B cell (primary cell): ENCODE measurements at regions not wholly inside any gene's neighbourhood (a gene's known extent, or its start where the extent isn't known, plus 50 kb on each side); places are given as distances from the start of the nearest gene placed in this dataset.

ENCODE experiments used
- ATAC-seq: fragments of 200-7000 bp; cut with Tn5 transposase; one replicate; pipeline ENCODE4 v1.10.0; 2021; ENCODE audit warnings: low read depth, mild to moderate bottlenecking, moderate number of reproducible peaks, moderate library complexity
- CTCF ChIA-PET: fragments of 350-600 bp; sonication (Branson Sonifier 250); formaldehyde crosslinking; loops from one replicate; lab custom pipeline; 2021; ENCODE audit warnings: antibody characterized with exemption, inconsistent platforms; lab: Charles Lee
- POLR2A ChIA-PET: fragments of 350-600 bp; sonication (Branson Sonifier 250); formaldehyde crosslinking; loops from one replicate; lab custom pipeline; 2021; ENCODE audit warnings: antibody characterized with exemption; lab: Charles Lee
- DNase-seq: peaks from one replicate; pipeline ENCODE4 v3.0.0; 2013
- H2AFZ ChIP-seq: 2 replicates; pipeline ENCODE4 v1.6.1; 2012; ENCODE audit warnings: mild to moderate bottlenecking, low read depth, low read length; ENCODE audit not compliant: insufficient read depth, poor library complexity, severe bottlenecking
- H3K27ac ChIP-seq, 2 donors: 1 replicate in 1 of 2; 2 replicates in 1 of 2; pipeline ENCODE4 v1.5.1; 2012 to 2013; ENCODE audit warnings: low read length in 2 of 2, mild to moderate bottlenecking in 2 of 2, moderate library complexity in 1 of 2
- H3K27me3 ChIP-seq, 4 experiments: fragments of 200-600 bp in 1 of 4; sonication (generic) in 1 of 4; replicated peaks in 1 of 4; 1 replicate in 2 of 4; 2 replicates in 2 of 4; pipeline versions ENCODE4 v1.6.1 to v1.7.0; 2013 to 2016; ENCODE audit warnings: low read length in 3 of 4, mild to moderate bottlenecking in 2 of 4, mixed read lengths in 1 of 4, moderate library complexity in 1 of 4; ENCODE audit not compliant: insufficient read depth in 4 of 4, control insufficient read depth in 3 of 4; ENCODE audit errors: control extremely low read depth in 1 of 4
- H3K36me3 ChIP-seq, 2 experiments: replicated peaks in 1 of 2; 1 replicate in 1 of 2; 2 replicates in 1 of 2; pipeline versions ENCODE4 v1.6.1 to v1.7.1; 2013; ENCODE audit warnings: low read length in 1 of 2; ENCODE audit not compliant: insufficient read depth in 2 of 2, control insufficient read depth in 1 of 2; ENCODE audit errors: control extremely low read depth in 1 of 2, extremely low read depth in 1 of 2
- H3K4me1 ChIP-seq, 2 donors: fragments of 200-600 bp in 1 of 2; sonication (generic) in 1 of 2; 1 replicate in 1 of 2; 2 replicates in 1 of 2; pipeline versions ENCODE4 v1.5.1 to v1.6.1; 2013 to 2017; ENCODE audit warnings: low read length in 2 of 2; ENCODE audit not compliant: control insufficient read depth in 2 of 2, insufficient read depth in 2 of 2
- H3K4me2 ChIP-seq: replicated peaks from 2 replicates; pipeline ENCODE3; 2012; ENCODE audit warnings: mild to moderate bottlenecking, low read depth, low read length; ENCODE audit not compliant: poor library complexity, severe bottlenecking
- H3K4me3 ChIP-seq, 5 experiments: fragments of 200-600 bp in 1 of 5; sonication (generic) in 1 of 5; 1 replicate in 3 of 5; 2 replicates in 2 of 5; pipeline versions ENCODE4 v1.5.1 to v1.7.0; 2011 to 2016; ENCODE audit warnings: low read length in 4 of 5, mild to moderate bottlenecking in 4 of 5, low read depth in 2 of 5, control low read depth in 1 of 5, moderate library complexity in 1 of 5; ENCODE audit not compliant: insufficient read depth in 1 of 5; ENCODE audit errors: control extremely low read depth in 1 of 5, extremely low read depth in 1 of 5
- H3K79me2 ChIP-seq: fragments of 200-600 bp; sonication (generic); one replicate; pipeline ENCODE4 v1.6.0; 2016; ENCODE audit warnings: low read length; ENCODE audit not compliant: control insufficient read depth, insufficient read depth
- H3K9ac ChIP-seq: fragments of 200-600 bp; sonication (generic); 2 replicates; pipeline ENCODE4 v1.6.1; 2017; ENCODE audit warnings: mild to moderate bottlenecking, low read length, moderate library complexity
- H3K9me3 ChIP-seq, 3 donors: one replicate each; pipeline versions ENCODE4 v1.6.1 to v1.7.1; 2013; ENCODE audit warnings: low read length in 2 of 3; ENCODE audit not compliant: control insufficient read depth in 2 of 3, insufficient read depth in 1 of 3; ENCODE audit errors: control extremely low read depth in 1 of 3
- H4K20me1 ChIP-seq: 2 replicates; pipeline ENCODE4 v1.6.0; 2012; ENCODE audit warnings: mild to moderate bottlenecking, low read length; ENCODE audit not compliant: insufficient read depth, control insufficient read depth, poor library complexity, severe bottlenecking
- H3K27ac Mint-ChIP-seq: one replicate; pipeline ENCODE4 v1.8.0; 2021; ENCODE audit warnings: mixed read lengths
- H3K27me3 Mint-ChIP-seq: one replicate; pipeline ENCODE4 v1.8.0; 2021; ENCODE audit warnings: mixed read lengths
- H3K4me1 Mint-ChIP-seq: one replicate; pipeline ENCODE4 v1.8.0; 2021; ENCODE audit warnings: mixed read lengths
- H3K4me3 Mint-ChIP-seq: one replicate; pipeline ENCODE4 v1.8.0; 2021; ENCODE audit warnings: mixed read lengths
- H3K9me3 Mint-ChIP-seq: one replicate; pipeline ENCODE4 v1.8.0; 2022; ENCODE audit warnings: mixed read lengths; ENCODE audit not compliant: insufficient read depth
- EZH2 ChIP-seq: IDR thresholded peaks from 2 replicates; pipeline ENCODE4 v1.6.1; 2012; ENCODE audit warnings: borderline replicate concordance, low read depth, mild to moderate bottlenecking, moderate library complexity, low read length; ENCODE audit not compliant: insufficient read depth, poor library complexity, severe bottlenecking
- WGBS: methylation state at CpG from one replicate; pipeline ENCODE4 v1.1.5; 2013; ENCODE audit warnings: missing lambda C conversion rate; ENCODE audit not compliant: insufficient coverage; 5-methylcytosine and 5-hydroxymethylcytosine counted together
- intact Hi-C: fragments of 100-400 bp; cut with micrococcal nuclease; formaldehyde crosslinking; loops from one replicate; pipeline ENCODE4 v1.10.0; 2022
- TF ChIP-seq, protein P1 (sequence below): fragments of 200-600 bp; IDR thresholded peaks from one replicate; pipeline ENCODE4 v1.8.0; 2022; ENCODE audit warnings: antibody characterized with exemption, mild to moderate bottlenecking

DNA sequence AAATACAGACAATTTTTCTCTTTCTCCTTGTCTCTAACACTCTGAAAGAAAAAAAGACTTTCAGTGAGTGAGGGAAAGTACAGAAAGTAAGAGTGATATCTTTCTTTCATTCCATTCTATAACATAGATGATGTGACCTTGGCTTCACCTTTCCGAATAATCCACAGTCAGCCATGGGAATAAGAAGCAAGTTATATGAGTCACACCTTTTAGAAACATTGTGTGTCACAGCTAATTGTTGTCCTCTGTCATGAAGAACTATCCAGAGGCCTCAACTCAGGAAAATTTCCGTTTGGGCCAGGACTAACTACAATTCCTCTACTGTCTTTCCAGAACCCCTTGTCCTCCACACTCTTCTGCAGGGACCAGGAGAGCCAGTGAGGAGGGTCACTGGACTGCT is 209.7 kb upstream of the FAR2 start:
- DNase-seq (no peak), ATAC-seq (no peak)
- no peaks in the 10 kb centered on the region for H3K79me2 ChIP-seq
- H3K36me3 ChIP-seq, result no peaks in the 10 kb centered on the region
- no peak overlapping the region for H3K4me2 ChIP-seq
- no peaks in the 10 kb centered on the region for H3K4me1 Mint-ChIP-seq
- WGBS, result 83% methylated on average over 1 of the region's 2 CpGs
- no peaks in the 10 kb centered on the region for H3K9me3 ChIP-seq
- no peak overlapping the region for H3K9ac ChIP-seq
- no peaks in the 10 kb centered on the region for H3K27me3 Mint-ChIP-seq
- H3K27ac ChIP-seq, result no peak overlapping the region
- H2AFZ ChIP-seq, result no peak overlapping the region
- intact Hi-C loops, result no loop called here
- H3K27me3 ChIP-seq, result no peaks in the 10 kb centered on the region
- ChIA-PET POLR2A (no interaction called here), CTCF (no interaction called here)
- H3K4me3 ChIP-seq, result no peak overlapping the region
- no peak overlapping the region for H3K4me3 Mint-ChIP-seq
- H3K27ac Mint-ChIP-seq, result no peak overlapping the region
- no peaks in the 10 kb centered on the region for H3K4me1 ChIP-seq
- no peaks in the 10 kb centered on the region for H4K20me1 ChIP-seq
- TF ChIP-seq EZH2, result no peak
- TF ChIP-seq, protein P1, sequence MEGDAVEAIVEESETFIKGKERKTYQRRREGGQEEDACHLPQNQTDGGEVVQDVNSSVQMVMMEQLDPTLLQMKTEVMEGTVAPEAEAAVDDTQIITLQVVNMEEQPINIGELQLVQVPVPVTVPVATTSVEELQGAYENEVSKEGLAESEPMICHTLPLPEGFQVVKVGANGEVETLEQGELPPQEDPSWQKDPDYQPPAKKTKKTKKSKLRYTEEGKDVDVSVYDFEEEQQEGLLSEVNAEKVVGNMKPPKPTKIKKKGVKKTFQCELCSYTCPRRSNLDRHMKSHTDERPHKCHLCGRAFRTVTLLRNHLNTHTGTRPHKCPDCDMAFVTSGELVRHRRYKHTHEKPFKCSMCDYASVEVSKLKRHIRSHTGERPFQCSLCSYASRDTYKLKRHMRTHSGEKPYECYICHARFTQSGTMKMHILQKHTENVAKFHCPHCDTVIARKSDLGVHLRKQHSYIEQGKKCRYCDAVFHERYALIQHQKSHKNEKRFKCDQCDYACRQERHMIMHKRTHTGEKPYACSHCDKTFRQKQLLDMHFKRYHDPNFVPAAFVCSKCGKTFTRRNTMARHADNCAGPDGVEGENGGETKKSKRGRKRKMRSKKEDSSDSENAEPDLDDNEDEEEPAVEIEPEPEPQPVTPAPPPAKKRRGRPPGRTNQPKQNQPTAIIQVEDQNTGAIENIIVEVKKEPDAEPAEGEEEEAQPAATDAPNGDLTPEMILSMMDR, result no peak
- H3K9me3 Mint-ChIP-seq, result peaks cover 2% of the 10 kb centered on the region

DNA sequence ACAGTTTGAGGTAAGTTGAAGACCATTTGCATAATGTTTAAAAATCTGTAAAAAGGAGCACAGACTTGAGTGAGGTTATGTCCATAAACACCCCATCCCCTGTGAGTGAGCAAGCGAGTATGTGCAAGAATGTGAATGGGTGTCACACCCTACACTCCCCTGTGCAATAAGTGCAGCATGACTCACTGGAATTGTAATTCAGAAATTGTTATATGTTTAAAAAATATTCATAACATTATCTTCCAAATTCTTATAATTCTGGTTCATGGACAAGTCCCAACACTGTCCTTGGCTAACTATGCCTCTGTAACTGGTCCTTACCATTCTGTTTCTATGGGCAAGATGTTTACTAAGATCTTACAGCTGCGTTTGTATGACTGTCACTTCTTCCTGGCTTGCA is 207.8 kb upstream of the FAR2 start:
- DNase-seq (no peak), ATAC-seq (no peak)
- Mint-ChIP-seq H3K9me3 (peaks cover 2% of the 10 kb centered on the region), H3K27me3 (no peaks in the 10 kb centered on the region), H3K4me3 (no peak overlapping the region), H3K4me1 (no peaks in the 10 kb centered on the region), H3K27ac (no peak overlapping the region)
- no CpG with 5 or more reads among the region's 2 CpGs for WGBS
- H3K9ac ChIP-seq, result no peak overlapping the region
- no peak overlapping the region for H3K4me2 ChIP-seq
- no peaks in the 10 kb centered on the region for H3K27me3 ChIP-seq
- ChIA-PET POLR2A (no interaction called here), CTCF (no interaction called here)
- H3K4me1 ChIP-seq, result no peaks in the 10 kb centered on the region
- no peak overlapping the region for H3K27ac ChIP-seq
- no peaks in the 10 kb centered on the region for H3K9me3 ChIP-seq
- H3K4me3 ChIP-seq, result no peak overlapping the region
- H2AFZ ChIP-seq, result no peak overlapping the region
- H3K36me3 ChIP-seq, result no peaks in the 10 kb centered on the region
- H3K79me2 ChIP-seq, result no peaks in the 10 kb centered on the region
- no peaks in the 10 kb centered on the region for H4K20me1 ChIP-seq
- TF ChIP-seq EZH2, result no peak
- TF ChIP-seq, protein P1, result no peak
- intact Hi-C loops, result no loop called here
